ENCODE measurements at regions not wholly inside any gene's neighbourhood (a gene's known extent, or its start where the extent isn't known, plus 50 kb on each side); places are given as distances from the start of the nearest gene placed in this dataset.

DNA sequence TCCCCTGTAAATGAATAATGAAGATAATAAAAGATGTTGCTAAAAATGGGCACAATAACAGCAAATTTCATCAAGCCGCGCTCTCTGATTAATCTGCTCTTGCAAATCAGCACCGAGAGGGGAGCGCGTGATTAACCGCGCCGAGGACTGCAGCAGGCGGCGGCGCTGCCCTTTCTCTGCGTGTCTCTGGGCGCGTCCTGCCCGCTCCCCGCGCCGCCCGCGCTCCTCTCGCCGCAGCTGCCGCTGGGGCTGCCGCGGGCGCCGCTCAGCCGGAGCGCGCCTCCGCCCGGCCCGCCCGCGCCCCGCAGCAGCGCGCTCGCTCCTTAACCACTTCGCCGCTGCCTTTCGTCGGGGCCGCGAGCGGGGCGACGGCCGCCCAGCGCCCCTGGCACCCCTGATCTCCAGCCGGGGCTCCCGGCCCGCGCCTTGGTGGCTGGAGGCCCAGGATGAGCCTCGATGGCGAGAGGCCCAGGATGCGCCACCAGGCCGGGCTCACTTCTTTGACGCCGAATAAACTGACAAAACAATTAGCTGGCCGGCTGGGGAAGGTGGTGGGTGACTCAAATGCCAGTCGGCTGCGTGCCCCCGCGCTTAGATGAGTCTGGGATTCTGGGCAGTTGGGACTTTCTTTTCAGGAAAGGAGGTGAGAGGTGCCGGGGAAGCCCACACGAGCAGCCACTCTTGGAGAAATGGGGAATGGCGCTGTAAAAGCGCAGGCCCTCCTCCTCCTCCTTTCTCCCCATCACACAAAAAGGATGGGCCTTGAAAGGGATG is 221.4 kb upstream of the PKN2 start:
- H3K9me3 ChIP-seq (ENCODE audit: control insufficient read depth in 4 of 4, low read length in 3 of 4): no peaks in the 10 kb centered on the region
- TF ChIP-seq RXRA (IDR thresholded peaks at IDR 0.05) (no peak), FOXA1 (IDR thresholded peaks at IDR 0.05) (no peak), EGR1 (IDR thresholded peaks at IDR 0.05; ENCODE audit: low read depth in 2 of 2) (no peak), NR2F2 (IDR thresholded peaks at IDR 0.05) (no peak)
- H3K27ac ChIP-seq (ENCODE audit: low read depth in 1 of 2, low read length in 2 of 2): peak overlapping the region in 1 of 2 donors; percentile 48
- peak overlapping the region in 2 of 3 donors; percentile 15 to 58 for H3K4me3 ChIP-seq (ENCODE audit: low read depth in 1 of 3, low read length in 3 of 3)
- no peaks in the 10 kb centered on the region for H3K36me3 ChIP-seq (ENCODE audit: control insufficient read depth in 4 of 4, insufficient read depth in 3 of 4, low read depth in 1 of 4, low read length in 3 of 4)
- DNase-seq (ENCODE audit: low spot score): peak; percentile 36
- peaks cover 0 to 6% (median 3%) of the 10 kb centered on the region in 4 donors for H3K4me1 ChIP-seq (ENCODE audit: control insufficient read depth in 4 of 4, insufficient read depth in 4 of 4, low read length in 3 of 4)
- H3K9ac ChIP-seq (ENCODE audit: low read depth in 1 of 2, low read length in 2 of 2): no peak overlapping the region
- 8% methylated on average over 69 of the region's 69 CpGs for WGBS
- no peaks in the 10 kb centered on the region for H3K27me3 ChIP-seq (ENCODE audit: control insufficient read depth in 4 of 4, insufficient read depth in 4 of 4, low read length in 3 of 4)

DNA sequence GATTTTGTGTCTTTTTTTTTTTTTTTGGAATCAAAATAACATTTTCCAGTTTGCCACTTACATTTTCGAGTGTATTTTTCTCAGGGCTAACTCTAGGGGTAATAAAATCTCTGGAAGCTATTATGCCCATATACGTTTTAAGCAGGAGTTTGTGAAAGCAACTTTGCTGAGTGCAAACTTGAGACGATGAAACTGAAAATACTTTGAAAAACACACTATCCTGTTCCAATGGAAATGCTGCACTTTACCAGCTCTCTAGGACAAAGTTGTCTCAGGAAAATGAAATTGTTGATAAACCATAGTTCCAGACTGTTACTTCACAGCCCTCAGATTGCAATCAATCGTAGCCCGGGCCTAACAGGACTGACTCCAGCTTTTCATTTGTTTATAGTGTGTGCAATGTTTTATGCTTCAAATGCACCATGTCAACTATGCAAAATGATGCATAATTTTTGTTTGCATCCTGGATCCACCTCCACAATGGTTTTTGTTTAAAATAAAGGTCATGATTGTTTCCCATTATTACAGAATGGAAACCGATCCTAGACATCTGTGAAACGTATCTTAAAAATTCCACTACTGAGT is 220.6 kb upstream of the PKN2 start:
- no peak for DNase-seq (ENCODE audit: low spot score)
- Histone ChIP-seq H3K27ac (ENCODE audit: low read depth in 1 of 2, low read length in 2 of 2) (peak overlapping the region in 1 of 2 donors; percentile 48), H3K36me3 (ENCODE audit: control insufficient read depth in 4 of 4, insufficient read depth in 3 of 4, low read depth in 1 of 4, low read length in 3 of 4) (no peaks in the 10 kb centered on the region), H3K4me3 (ENCODE audit: low read depth in 1 of 3, low read length in 3 of 3) (no peak overlapping the region), H3K9me3 (ENCODE audit: control insufficient read depth in 4 of 4, low read length in 3 of 4) (no peaks in the 10 kb centered on the region), H3K9ac (ENCODE audit: low read depth in 1 of 2, low read length in 2 of 2) (no peak overlapping the region), H3K27me3 (ENCODE audit: control insufficient read depth in 4 of 4, insufficient read depth in 4 of 4, low read length in 3 of 4) (no peaks in the 10 kb centered on the region), H3K4me1 (ENCODE audit: control insufficient read depth in 4 of 4, insufficient read depth in 4 of 4, low read length in 3 of 4) (peaks cover 0 to 6% (median 3%) of the 10 kb centered on the region in 4 donors)
- TF ChIP-seq EGR1 (IDR thresholded peaks at IDR 0.05; ENCODE audit: low read depth in 2 of 2): no peak
- no peak for TF ChIP-seq HNF4G (IDR thresholded peaks at IDR 0.05)
- TF ChIP-seq FOXA1 (IDR thresholded peaks at IDR 0.05): no peak
- no peak for TF ChIP-seq GABPA (IDR thresholded peaks at IDR 0.05 in 1 of 2, conservative IDR thresholded peaks at IDR 0.05 in 1 of 2)
- TF ChIP-seq, protein P1, sequence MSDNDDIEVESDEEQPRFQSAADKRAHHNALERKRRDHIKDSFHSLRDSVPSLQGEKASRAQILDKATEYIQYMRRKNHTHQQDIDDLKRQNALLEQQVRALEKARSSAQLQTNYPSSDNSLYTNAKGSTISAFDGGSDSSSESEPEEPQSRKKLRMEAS (IDR thresholded peaks at IDR 0.05): no peak
- TF ChIP-seq NR2F2 (IDR thresholded peaks at IDR 0.05): no peak
- 76% methylated on average over 7 of the region's 7 CpGs for WGBS

DNA sequence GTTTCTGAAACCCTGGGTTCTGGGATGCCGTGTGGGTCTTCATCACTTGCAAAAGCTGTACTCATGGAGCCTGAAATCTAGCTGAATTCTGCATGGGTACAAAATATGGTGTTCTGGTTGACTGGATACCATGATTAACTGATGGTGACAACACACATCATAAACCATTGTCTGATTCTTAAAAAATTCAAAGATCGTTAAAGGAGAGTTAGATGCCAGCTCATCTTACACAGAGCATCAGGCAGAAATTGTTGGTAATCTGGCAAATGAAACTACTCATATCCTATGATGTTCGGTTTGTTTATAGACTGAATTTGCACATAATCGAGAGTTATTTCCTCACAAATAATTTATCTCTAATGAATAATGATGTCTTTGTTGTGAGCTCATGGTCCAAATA is 218.1 kb upstream of the PKN2 start:
- H3K36me3 ChIP-seq (ENCODE audit: control insufficient read depth in 4 of 4, insufficient read depth in 3 of 4, low read depth in 1 of 4, low read length in 3 of 4): no peaks in the 10 kb centered on the region
- no peak for DNase-seq (ENCODE audit: low spot score)
- WGBS: 89% methylated on average over 4 of the region's 4 CpGs
- H3K4me1 ChIP-seq (ENCODE audit: control insufficient read depth in 4 of 4, insufficient read depth in 4 of 4, low read length in 3 of 4): peaks cover 0 to 6% (median 3%) of the 10 kb centered on the region in 4 donors
- H3K27me3 ChIP-seq (ENCODE audit: control insufficient read depth in 4 of 4, insufficient read depth in 4 of 4, low read length in 3 of 4): no peaks in the 10 kb centered on the region
- no peak overlapping the region for H3K4me3 ChIP-seq (ENCODE audit: low read depth in 1 of 3, low read length in 3 of 3)
- no peak overlapping the region for H3K9ac ChIP-seq (ENCODE audit: low read depth in 1 of 2, low read length in 2 of 2)
- no peaks in the 10 kb centered on the region for H3K9me3 ChIP-seq (ENCODE audit: control insufficient read depth in 4 of 4, low read length in 3 of 4)
- no peak overlapping the region for H3K27ac ChIP-seq (ENCODE audit: low read depth in 1 of 2, low read length in 2 of 2)
- TF ChIP-seq JUND (IDR thresholded peaks at IDR 0.05) (no peak), HNF4G (IDR thresholded peaks at IDR 0.05) (no peak), FOXA1 (IDR thresholded peaks at IDR 0.05) (no peak), NR2F2 (IDR thresholded peaks at IDR 0.05) (no peak), TAF1 (conservative IDR thresholded peaks at IDR 0.05) (no peak), RAD21 (IDR thresholded peaks at IDR 0.05) (no peak), EGR1 (IDR thresholded peaks at IDR 0.05; ENCODE audit: low read depth in 2 of 2) (no peak), FOXA2 (IDR thresholded peaks at IDR 0.05) (no peak), RXRA (IDR thresholded peaks at IDR 0.05) (no peak)
- TF ChIP-seq, protein P1 (IDR thresholded peaks at IDR 0.05): no peak
- TF ChIP-seq, protein P2, sequence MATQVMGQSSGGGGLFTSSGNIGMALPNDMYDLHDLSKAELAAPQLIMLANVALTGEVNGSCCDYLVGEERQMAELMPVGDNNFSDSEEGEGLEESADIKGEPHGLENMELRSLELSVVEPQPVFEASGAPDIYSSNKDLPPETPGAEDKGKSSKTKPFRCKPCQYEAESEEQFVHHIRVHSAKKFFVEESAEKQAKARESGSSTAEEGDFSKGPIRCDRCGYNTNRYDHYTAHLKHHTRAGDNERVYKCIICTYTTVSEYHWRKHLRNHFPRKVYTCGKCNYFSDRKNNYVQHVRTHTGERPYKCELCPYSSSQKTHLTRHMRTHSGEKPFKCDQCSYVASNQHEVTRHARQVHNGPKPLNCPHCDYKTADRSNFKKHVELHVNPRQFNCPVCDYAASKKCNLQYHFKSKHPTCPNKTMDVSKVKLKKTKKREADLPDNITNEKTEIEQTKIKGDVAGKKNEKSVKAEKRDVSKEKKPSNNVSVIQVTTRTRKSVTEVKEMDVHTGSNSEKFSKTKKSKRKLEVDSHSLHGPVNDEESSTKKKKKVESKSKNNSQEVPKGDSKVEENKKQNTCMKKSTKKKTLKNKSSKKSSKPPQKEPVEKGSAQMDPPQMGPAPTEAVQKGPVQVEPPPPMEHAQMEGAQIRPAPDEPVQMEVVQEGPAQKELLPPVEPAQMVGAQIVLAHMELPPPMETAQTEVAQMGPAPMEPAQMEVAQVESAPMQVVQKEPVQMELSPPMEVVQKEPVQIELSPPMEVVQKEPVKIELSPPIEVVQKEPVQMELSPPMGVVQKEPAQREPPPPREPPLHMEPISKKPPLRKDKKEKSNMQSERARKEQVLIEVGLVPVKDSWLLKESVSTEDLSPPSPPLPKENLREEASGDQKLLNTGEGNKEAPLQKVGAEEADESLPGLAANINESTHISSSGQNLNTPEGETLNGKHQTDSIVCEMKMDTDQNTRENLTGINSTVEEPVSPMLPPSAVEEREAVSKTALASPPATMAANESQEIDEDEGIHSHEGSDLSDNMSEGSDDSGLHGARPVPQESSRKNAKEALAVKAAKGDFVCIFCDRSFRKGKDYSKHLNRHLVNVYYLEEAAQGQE (IDR thresholded peaks at IDR 0.05): no peak
- TF ChIP-seq, protein P3, sequence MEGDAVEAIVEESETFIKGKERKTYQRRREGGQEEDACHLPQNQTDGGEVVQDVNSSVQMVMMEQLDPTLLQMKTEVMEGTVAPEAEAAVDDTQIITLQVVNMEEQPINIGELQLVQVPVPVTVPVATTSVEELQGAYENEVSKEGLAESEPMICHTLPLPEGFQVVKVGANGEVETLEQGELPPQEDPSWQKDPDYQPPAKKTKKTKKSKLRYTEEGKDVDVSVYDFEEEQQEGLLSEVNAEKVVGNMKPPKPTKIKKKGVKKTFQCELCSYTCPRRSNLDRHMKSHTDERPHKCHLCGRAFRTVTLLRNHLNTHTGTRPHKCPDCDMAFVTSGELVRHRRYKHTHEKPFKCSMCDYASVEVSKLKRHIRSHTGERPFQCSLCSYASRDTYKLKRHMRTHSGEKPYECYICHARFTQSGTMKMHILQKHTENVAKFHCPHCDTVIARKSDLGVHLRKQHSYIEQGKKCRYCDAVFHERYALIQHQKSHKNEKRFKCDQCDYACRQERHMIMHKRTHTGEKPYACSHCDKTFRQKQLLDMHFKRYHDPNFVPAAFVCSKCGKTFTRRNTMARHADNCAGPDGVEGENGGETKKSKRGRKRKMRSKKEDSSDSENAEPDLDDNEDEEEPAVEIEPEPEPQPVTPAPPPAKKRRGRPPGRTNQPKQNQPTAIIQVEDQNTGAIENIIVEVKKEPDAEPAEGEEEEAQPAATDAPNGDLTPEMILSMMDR (IDR thresholded peaks at IDR 0.05; ENCODE audit: low read depth, low read length, missing input control): no peak
- TF ChIP-seq, protein P4, sequence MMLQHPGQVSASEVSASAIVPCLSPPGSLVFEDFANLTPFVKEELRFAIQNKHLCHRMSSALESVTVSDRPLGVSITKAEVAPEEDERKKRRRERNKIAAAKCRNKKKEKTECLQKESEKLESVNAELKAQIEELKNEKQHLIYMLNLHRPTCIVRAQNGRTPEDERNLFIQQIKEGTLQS (IDR thresholded peaks at IDR 0.05): no peak
- TF ChIP-seq, protein P5, sequence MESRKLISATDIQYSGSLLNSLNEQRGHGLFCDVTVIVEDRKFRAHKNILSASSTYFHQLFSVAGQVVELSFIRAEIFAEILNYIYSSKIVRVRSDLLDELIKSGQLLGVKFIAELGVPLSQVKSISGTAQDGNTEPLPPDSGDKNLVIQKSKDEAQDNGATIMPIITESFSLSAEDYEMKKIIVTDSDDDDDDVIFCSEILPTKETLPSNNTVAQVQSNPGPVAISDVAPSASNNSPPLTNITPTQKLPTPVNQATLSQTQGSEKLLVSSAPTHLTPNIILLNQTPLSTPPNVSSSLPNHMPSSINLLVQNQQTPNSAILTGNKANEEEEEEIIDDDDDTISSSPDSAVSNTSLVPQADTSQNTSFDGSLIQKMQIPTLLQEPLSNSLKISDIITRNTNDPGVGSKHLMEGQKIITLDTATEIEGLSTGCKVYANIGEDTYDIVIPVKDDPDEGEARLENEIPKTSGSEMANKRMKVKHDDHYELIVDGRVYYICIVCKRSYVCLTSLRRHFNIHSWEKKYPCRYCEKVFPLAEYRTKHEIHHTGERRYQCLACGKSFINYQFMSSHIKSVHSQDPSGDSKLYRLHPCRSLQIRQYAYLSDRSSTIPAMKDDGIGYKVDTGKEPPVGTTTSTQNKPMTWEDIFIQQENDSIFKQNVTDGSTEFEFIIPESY (IDR thresholded peaks at IDR 0.05): no peak
